A673 (cell line): ENCODE measurements at regions not wholly inside any gene's neighbourhood (a gene's known extent, or its start where the extent isn't known, plus 50 kb on each side); places are given as distances from the start of the nearest gene placed in this dataset.

ENCODE experiments used
- BruUV-seq: library from RNA; stranded (reverse); fragments of 400-500 nt; replicated peaks from 2 replicates; lab custom pipeline; 2021; lab: Mats Ljungman, UMichigan
- CTCF ChIA-PET: fragments of 300-600 bp; sonication (Branson Sonifier 250); formaldehyde crosslinking; loops from one replicate; lab custom pipeline; 2022; ENCODE audit warnings: antibody characterized with exemption; lab: Charles Lee
- POLR2A ChIA-PET: fragments of 300-600 bp; sonication (Branson Sonifier 250); formaldehyde crosslinking; loops from one replicate; lab custom pipeline; 2022; ENCODE audit warnings: antibody characterized with exemption; ENCODE audit not compliant: low non-redundant PET; lab: Charles Lee
- DNase-seq: peaks from one replicate; pipeline ENCODE4 v3.0.0-alpha.2; 2015; ENCODE audit warnings: low spot score
- H3K27ac ChIP-seq: fragments of 200-600 bp; sonication (generic); 2 replicates; pipeline ENCODE4 v1.5.1; 2016; ENCODE audit warnings: mixed run types, low read depth, mild to moderate bottlenecking, mixed read lengths, antibody characterized with exemption, low read length; ENCODE audit not compliant: poor library complexity, severe bottlenecking
- H3K27me3 ChIP-seq: fragments of 200-600 bp; sonication (generic); replicated peaks from 2 replicates; pipeline ENCODE4 v1.6.1; 2017; ENCODE audit warnings: mixed run types, low read depth, mild to moderate bottlenecking, mixed read lengths, antibody characterized with exemption, low read length; ENCODE audit not compliant: insufficient read depth, poor library complexity
- H3K36me3 ChIP-seq: fragments of 200-600 bp; sonication (generic); 2 replicates; pipeline ENCODE4 v1.6.1; 2016; ENCODE audit warnings: mixed run types, mild to moderate bottlenecking, mixed read lengths, antibody characterized with exemption, low read length; ENCODE audit not compliant: insufficient read depth, poor library complexity, severe bottlenecking
- H3K4me1 ChIP-seq: fragments of 200-600 bp; sonication (generic); 2 replicates; pipeline ENCODE4 v1.6.1; 2017; ENCODE audit warnings: mixed run types, mild to moderate bottlenecking, mixed read lengths, antibody characterized with exemption, low read length; ENCODE audit not compliant: insufficient read depth, poor library complexity, severe bottlenecking
- H3K4me3 ChIP-seq: fragments of 200-600 bp; sonication (generic); 2 replicates; pipeline ENCODE4 v1.5.1; 2016; ENCODE audit warnings: low read depth, mixed run types, mild to moderate bottlenecking, mixed read lengths, low read length; ENCODE audit not compliant: poor library complexity, severe bottlenecking
- H3K9me3 ChIP-seq: fragments of 200-600 bp; sonication (generic); 2 replicates; pipeline ENCODE4 v1.6.1; 2016; ENCODE audit warnings: mixed run types, low read depth, mild to moderate bottlenecking, mixed read lengths, antibody characterized with exemption, low read length; ENCODE audit not compliant: poor library complexity, severe bottlenecking
- CTCF ChIP-seq: fragments of 300-800, 200-600 bp; sonication (generic); conservative IDR thresholded peaks from 2 replicates; pipeline ENCODE4 v1.5.1; 2017; ENCODE audit warnings: low read depth, mild to moderate bottlenecking, antibody characterized with exemption, low read length, moderate library complexity, mixed read lengths
- EZH2 ChIP-seq: fragments of 200-600 bp; sonication (generic); IDR thresholded peaks from 2 replicates; pipeline ENCODE4 v1.6.1; 2017; ENCODE audit warnings: borderline replicate concordance, low read depth, mild to moderate bottlenecking, mixed read lengths, antibody characterized with exemption, low read length; ENCODE audit not compliant: poor library complexity, severe bottlenecking
- intact Hi-C: fragments of 100-400 bp; cut with micrococcal nuclease; formaldehyde crosslinking; loops from one replicate; pipeline ENCODE4 v1.10.0; 2022; ENCODE audit not compliant: unreplicated experiment

- CTCF ChIA-PET, result no interaction called here
- no peak for TF ChIP-seq EZH2
- no peak for TF ChIP-seq CTCF
- intact Hi-C loops, result no loop called here
- Histone ChIP-seq H3K9me3 (no peaks in the 10 kb centered on the region), H3K27ac (no peak overlapping the region), H3K4me1 (no peaks in the 10 kb centered on the region), H3K4me3 (no peak overlapping the region), H3K27me3 (no peaks in the 10 kb centered on the region), H3K36me3 (no peaks in the 10 kb centered on the region)
- POLR2A ChIA-PET, result no interaction called here
- DNase-seq, result no peak
- no TSS peak for BruUV-seq
Observed at GRCh38 chr3:105139881-105140560, 226.7 kb upstream of the ALCAM start.

GRCh38 chr3:105140899-105141367, 225.8 kb upstream of the ALCAM start:
- no peak overlapping the region for H3K4me3 ChIP-seq
- ChIA-PET POLR2A (no interaction called here), CTCF (no interaction called here)
- no peaks in the 10 kb centered on the region for H3K27me3 ChIP-seq
- no peaks in the 10 kb centered on the region for H3K9me3 ChIP-seq
- DNase-seq, result no peak
- no peak for TF ChIP-seq EZH2
- no peak for TF ChIP-seq CTCF
- no TSS peak for BruUV-seq
- H3K4me1 ChIP-seq, result no peaks in the 10 kb centered on the region
- no peaks in the 10 kb centered on the region for H3K36me3 ChIP-seq
- intact Hi-C loops, result no loop called here
- no peak overlapping the region for H3K27ac ChIP-seq

GRCh38 chr3:105144837-105145236, 221.9 kb upstream of the ALCAM start:
- TF ChIP-seq CTCF (no peak), EZH2 (no peak)
- Histone ChIP-seq H3K27ac (no peak overlapping the region), H3K9me3 (no peaks in the 10 kb centered on the region), H3K27me3 (no peaks in the 10 kb centered on the region), H3K36me3 (no peaks in the 10 kb centered on the region), H3K4me1 (no peaks in the 10 kb centered on the region), H3K4me3 (no peak overlapping the region)
- ChIA-PET CTCF (no interaction called here), POLR2A (no interaction called here)
- no TSS peak for BruUV-seq
- intact Hi-C loops, result no loop called here
- DNase-seq, result no peak
